NCI-H146 treated with DMSO at 0.1 percent for 48 hours (cell line): ENCODE measurements at regions not wholly inside any gene's neighbourhood (a gene's known extent, or its start where the extent isn't known, plus 50 kb on each side); places are given as distances from the start of the nearest gene placed in this dataset.

Experiments
- DNase-seq: peaks from one replicate; lab custom pipeline; 2025; ENCODE audit not compliant: unreplicated experiment; lab: John Stamatoyannopoulos, UW

- no peak for DNase-seq
Measured at GRCh38 chr10:44811072-44811471, 100.1 kb upstream of the TMEM72 start.

GRCh38 chr10:44813201-44813600, 97.9 kb upstream of the TMEM72 start:
- DNase-seq: no peak

GRCh38 chr10:44814929-44815328, 96.2 kb upstream of the TMEM72 start:
- DNase-seq: no peak

GRCh38 chr10:44818041-44818649, 93.0 kb upstream of the TMEM72 start:
- no peak for DNase-seq

- DNase-seq: no peak
Measured at GRCh38 chr10:44818701-44819127, 92.4 kb upstream of the TMEM72 start.

GRCh38 chr10:44820094-44820493, 91.0 kb upstream of the TMEM72 start:
- DNase-seq: no peak

GRCh38 chr10:44821290-44821689, 89.8 kb upstream of the TMEM72 start:
- DNase-seq: no peak

- DNase-seq: no peak
Measured at GRCh38 chr10:44822349-44822748, 88.8 kb upstream of the TMEM72 start.

- DNase-seq: no peak
Measured at GRCh38 chr10:44822966-44823365, 88.2 kb upstream of the TMEM72 start.

GRCh38 chr10:44824607-44825006, 86.5 kb upstream of the TMEM72 start:
- no peak for DNase-seq

GRCh38 chr10:44827431-44828006, 83.6 kb upstream of the TMEM72 start:
- DNase-seq: no peak

GRCh38 chr10:44828508-44829142, 82.5 kb upstream of the TMEM72 start:
- DNase-seq: no peak

GRCh38 chr10:44829426-44829825, 81.7 kb upstream of the TMEM72 start:
- no peak for DNase-seq

GRCh38 chr10:44830022-44830421, 81.1 kb upstream of the TMEM72 start:
- DNase-seq: no peak

GRCh38 chr10:44831581-44831980, 79.6 kb upstream of the TMEM72 start:
- no peak for DNase-seq

GRCh38 chr10:44832595-44833390, 78.3 kb upstream of the TMEM72 start:
- DNase-seq: no peak

GRCh38 chr10:44834131-44834530, 77.0 kb upstream of the TMEM72 start:
- no peak for DNase-seq

GRCh38 chr10:44835300-44835699, 75.8 kb upstream of the TMEM72 start:
- no peak for DNase-seq

GRCh38 chr10:44843484-44843883, 67.7 kb upstream of the TMEM72 start:
- DNase-seq: no peak

GRCh38 chr10:44845361-44846175, 65.6 kb upstream of the TMEM72 start:
- DNase-seq: no peak

GRCh38 chr10:44847110-44847509, 64.0 kb upstream of the TMEM72 start:
- no peak for DNase-seq
